ENCODE measurements at regions not wholly inside any gene's neighbourhood (a gene's known extent, or its start where the extent isn't known, plus 50 kb on each side); places are given as distances from the start of the nearest gene placed in this dataset.
"Not testable (repeated sequence)": the region's sequence is repeated elsewhere in the genome, so short reads cannot be mapped to it uniquely, and the experiment has no call there.

DNA sequence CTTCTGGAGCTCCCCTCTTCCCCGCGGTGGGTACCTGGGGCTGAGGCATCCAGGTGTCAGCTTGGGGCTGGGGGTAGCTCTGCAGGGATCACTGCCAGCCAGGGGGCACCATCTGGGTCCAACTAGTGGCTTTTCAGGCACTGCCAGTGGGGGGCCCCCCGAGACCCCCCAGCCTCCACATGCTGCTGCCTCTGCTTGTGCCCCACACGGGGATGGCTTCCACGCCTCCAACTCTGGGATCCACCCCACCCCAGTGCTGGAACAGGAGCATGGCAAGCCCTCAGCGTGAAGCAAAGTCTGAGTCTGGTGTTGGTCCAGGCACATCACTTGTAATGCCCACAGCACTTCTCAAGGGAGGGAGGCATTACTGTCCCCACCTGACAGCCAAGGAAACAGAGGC, 260.5 kb upstream of the MVB12B start:
- Mint-ChIP-seq H3K4me3 (no peak overlapping the region), H3K36me3 (ENCODE audit: low read depth) (no peaks in the 10 kb centered on the region), H3K27ac (no peak overlapping the region), H3K27me3 (peaks cover 9% of the 10 kb centered on the region), H3K9me3 (no peaks in the 10 kb centered on the region), H3K4me1 (no peaks in the 10 kb centered on the region)
- ATAC-seq (replicated peaks) = no peak

- no peaks in the 10 kb centered on the region for H3K4me1 Mint-ChIP-seq
- H3K4me3 Mint-ChIP-seq = no peak overlapping the region
- no peak overlapping the region for H3K27ac Mint-ChIP-seq
- no peak for ATAC-seq (replicated peaks)
- peaks cover 16% of the 10 kb centered on the region for H3K27me3 Mint-ChIP-seq
- H3K36me3 Mint-ChIP-seq (ENCODE audit: low read depth) = no peaks in the 10 kb centered on the region
- no peaks in the 10 kb centered on the region for H3K9me3 Mint-ChIP-seq
Measured at GRCh38 chr9:126067031-126067734, 259.4 kb upstream of the MVB12B start.

DNA sequence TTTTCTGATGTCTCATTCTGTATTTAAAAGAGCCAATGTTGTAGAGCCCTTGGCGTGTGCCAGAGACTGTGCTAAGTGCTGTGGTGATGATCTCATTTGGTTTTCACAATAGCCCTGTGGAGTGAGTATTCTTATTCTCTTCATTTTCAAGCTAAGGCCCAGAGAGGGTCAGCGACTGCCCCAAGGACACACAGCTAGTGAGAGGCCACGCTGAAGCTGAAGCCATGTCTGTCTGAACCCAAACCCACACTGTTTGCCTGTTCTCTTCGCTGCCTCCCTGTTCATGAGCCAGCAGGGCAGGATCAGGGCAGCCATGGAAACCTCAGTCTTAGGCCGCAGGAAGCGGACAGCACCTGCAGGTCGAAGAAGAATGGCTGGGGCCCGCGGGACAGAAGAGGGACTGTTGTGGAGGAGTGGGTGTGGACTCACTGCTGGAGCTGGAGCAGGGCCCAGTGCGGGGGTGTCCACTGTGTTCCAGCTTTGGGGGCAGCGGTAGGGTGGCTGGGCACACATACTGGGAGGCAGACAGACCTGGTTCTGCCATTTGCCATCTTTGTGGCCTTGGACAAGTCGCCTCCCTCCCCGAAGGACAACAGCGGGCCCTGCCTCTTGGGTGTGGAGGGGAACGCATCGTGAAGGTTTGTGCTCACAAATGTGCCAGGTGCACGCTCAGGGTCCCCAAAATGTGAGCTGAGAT, 257.9 kb upstream of the MVB12B start:
- Mint-ChIP-seq H3K27ac (no peak overlapping the region), H3K9me3 (no peaks in the 10 kb centered on the region), H3K27me3 (peaks cover 20% of the 10 kb centered on the region), H3K4me1 (no peaks in the 10 kb centered on the region), H3K4me3 (no peak overlapping the region), H3K36me3 (ENCODE audit: low read depth) (no peaks in the 10 kb centered on the region)
- no peak for ATAC-seq (replicated peaks)

DNA sequence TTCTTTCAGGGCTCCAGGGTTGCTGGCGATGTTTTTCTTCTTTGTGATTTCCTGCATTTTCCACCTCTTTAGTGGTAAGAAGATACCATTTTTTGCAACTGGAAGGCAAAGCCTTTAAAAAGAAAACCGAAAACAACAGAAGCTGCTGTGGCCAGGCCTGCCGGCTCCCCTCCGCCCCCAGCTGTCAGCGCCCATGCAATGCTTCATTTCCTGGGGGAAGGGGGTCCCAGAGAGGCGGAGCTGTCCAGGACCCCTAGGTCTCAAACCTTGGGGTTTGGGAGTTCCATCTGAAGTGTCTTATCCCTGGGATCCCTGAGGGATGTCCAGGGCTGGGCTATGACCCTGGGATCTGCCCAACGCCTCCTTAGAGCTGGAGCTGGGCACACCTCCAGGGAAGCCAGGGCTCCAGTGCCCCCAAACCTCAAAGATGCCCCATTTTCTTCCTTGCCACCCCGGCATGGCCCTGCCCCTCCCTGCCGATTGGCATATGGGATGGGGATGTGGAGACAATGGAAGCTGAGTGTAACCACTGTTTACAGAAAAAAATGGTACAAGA, 257.2 kb upstream of the MVB12B start:
- H3K27me3 Mint-ChIP-seq = peaks cover 20% of the 10 kb centered on the region
- H3K4me1 Mint-ChIP-seq = no peaks in the 10 kb centered on the region
- ATAC-seq (replicated peaks) = no peak

GRCh38 chr9:126070058-126070655, 256.5 kb upstream of the MVB12B start:
- no peak overlapping the region for H3K27ac Mint-ChIP-seq
- H3K36me3 Mint-ChIP-seq (ENCODE audit: low read depth) = no peaks in the 10 kb centered on the region
- H3K4me1 Mint-ChIP-seq = no peaks in the 10 kb centered on the region
- ATAC-seq (replicated peaks) = no peak
- peaks cover 20% of the 10 kb centered on the region for H3K27me3 Mint-ChIP-seq
- H3K9me3 Mint-ChIP-seq = no peaks in the 10 kb centered on the region
- no peak overlapping the region for H3K4me3 Mint-ChIP-seq

More for the DNA sequence above, 257.2 kb upstream of the MVB12B start:
- Mint-ChIP-seq H3K27ac (no peak overlapping the region), H3K36me3 (ENCODE audit: low read depth) (no peaks in the 10 kb centered on the region), H3K4me3 (no peak overlapping the region), H3K9me3 (no peaks in the 10 kb centered on the region)

- Mint-ChIP-seq H3K36me3 (ENCODE audit: low read depth) (no peaks in the 10 kb centered on the region), H3K27ac (no peak overlapping the region)
- ATAC-seq (replicated peaks) = no peak
Measured at GRCh38 chr9:126071076-126071750, 255.4 kb upstream of the MVB12B start.

DNA sequence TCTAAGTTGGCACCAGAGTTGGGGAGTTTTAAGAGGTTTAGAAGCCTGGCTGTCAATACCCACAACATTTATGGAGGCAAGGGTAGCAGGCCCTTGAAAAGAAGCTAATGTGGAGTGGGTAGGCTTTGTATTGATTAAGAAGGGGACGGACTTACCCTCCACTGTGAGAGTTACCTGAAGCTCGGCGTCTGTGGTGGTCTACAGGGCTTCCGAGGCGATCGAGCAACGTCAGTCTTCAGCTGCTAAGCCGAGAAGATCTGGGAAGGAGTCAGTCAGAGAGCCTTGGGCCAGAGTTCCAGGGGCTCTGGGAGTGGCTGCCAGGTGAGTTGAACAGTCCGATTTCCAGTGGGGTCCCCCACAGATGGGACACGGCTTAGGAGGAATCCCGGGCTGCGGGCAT, 249.0 kb upstream of the MVB12B start:
- not testable (repeated sequence) for H3K27ac Mint-ChIP-seq; H3K36me3 Mint-ChIP-seq (ENCODE audit: low read depth); H3K4me1 Mint-ChIP-seq; H3K4me3 Mint-ChIP-seq; H3K9me3 Mint-ChIP-seq; ATAC-seq (replicated peaks)
- peaks cover 28% of the 10 kb centered on the region for H3K27me3 Mint-ChIP-seq

More at GRCh38 chr9:126071076-126071750, 255.4 kb upstream of the MVB12B start:
- no peaks in the 10 kb centered on the region for H3K4me1 Mint-ChIP-seq
- no peaks in the 10 kb centered on the region for H3K9me3 Mint-ChIP-seq
- peaks cover 15% of the 10 kb centered on the region for H3K27me3 Mint-ChIP-seq
- no peak overlapping the region for H3K4me3 Mint-ChIP-seq

GRCh38 chr9:126080641-126081040, 246.0 kb upstream of the MVB12B start:
- H3K9me3 Mint-ChIP-seq = no peaks in the 10 kb centered on the region
- H3K4me3 Mint-ChIP-seq = no peak overlapping the region
- no peaks in the 10 kb centered on the region for H3K4me1 Mint-ChIP-seq
- H3K27ac Mint-ChIP-seq = no peak overlapping the region
- no peaks in the 10 kb centered on the region for H3K36me3 Mint-ChIP-seq (ENCODE audit: low read depth)
- H3K27me3 Mint-ChIP-seq = peaks cover 31% of the 10 kb centered on the region
- no peak for ATAC-seq (replicated peaks)

- Mint-ChIP-seq H3K27me3 (peaks cover 36% of the 10 kb centered on the region), H3K9me3 (no peaks in the 10 kb centered on the region), H3K27ac (no peak overlapping the region), H3K36me3 (ENCODE audit: low read depth) (no peaks in the 10 kb centered on the region), H3K4me3 (no peak overlapping the region), H3K4me1 (no peaks in the 10 kb centered on the region)
- no peak for ATAC-seq (replicated peaks)
Measured at GRCh38 chr9:126081746-126082145, 244.9 kb upstream of the MVB12B start.

DNA sequence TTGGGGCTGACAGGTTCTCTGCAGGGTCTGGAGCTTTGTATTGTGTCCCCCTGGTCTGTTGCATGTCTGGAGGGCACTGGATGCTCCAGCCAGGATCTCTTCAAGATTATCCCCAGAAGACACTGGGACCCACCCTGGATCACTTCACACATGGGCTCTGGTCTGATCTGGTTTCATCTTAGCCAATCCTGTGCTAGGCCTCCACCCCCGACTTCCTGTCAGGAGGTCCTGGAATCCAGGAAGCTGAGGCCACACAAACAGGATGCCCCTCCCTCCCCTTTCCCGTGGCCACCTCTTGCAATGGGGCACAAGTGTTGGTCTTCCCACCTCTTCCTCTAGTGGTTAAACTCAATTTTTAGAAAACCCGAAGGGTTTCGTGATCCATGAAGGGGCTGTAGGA, 242.6 kb upstream of the MVB12B start:
- Mint-ChIP-seq H3K27ac (no peak overlapping the region), H3K4me3 (no peak overlapping the region), H3K9me3 (no peaks in the 10 kb centered on the region), H3K36me3 (ENCODE audit: low read depth) (no peaks in the 10 kb centered on the region), H3K4me1 (no peaks in the 10 kb centered on the region), H3K27me3 (peaks cover 25% of the 10 kb centered on the region)
- no peak for ATAC-seq (replicated peaks)

DNA sequence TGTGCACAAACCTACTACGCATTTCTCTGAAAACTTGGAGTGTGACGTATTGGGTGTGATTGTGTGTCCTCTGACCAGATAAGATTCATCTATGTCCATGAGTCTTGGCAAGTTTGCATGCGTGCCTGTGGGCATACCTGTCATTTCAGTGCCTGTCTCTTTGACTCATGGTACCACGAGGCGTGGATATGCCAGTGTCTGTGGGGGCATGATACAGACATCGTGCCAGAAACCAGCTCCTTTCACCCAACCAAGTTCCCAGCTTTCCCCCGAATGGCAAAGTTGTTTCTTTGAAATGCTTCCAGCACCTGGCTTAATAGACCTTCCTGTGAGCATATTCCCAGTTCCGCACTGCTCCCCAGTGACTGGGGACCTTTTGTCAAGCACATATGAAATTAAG, 241.9 kb upstream of the MVB12B start:
- Mint-ChIP-seq H3K4me3 (no peak overlapping the region), H3K36me3 (ENCODE audit: low read depth) (no peaks in the 10 kb centered on the region), H3K27me3 (peaks cover 18% of the 10 kb centered on the region), H3K4me1 (no peaks in the 10 kb centered on the region), H3K27ac (no peak overlapping the region), H3K9me3 (no peaks in the 10 kb centered on the region)
- peak; percentile 26 for ATAC-seq (replicated peaks)

GRCh38 chr9:126085170-126085569, 241.5 kb upstream of the MVB12B start:
- Mint-ChIP-seq H3K36me3 (ENCODE audit: low read depth) (no peaks in the 10 kb centered on the region), H3K27ac (no peak overlapping the region), H3K9me3 (no peaks in the 10 kb centered on the region), H3K4me1 (no peaks in the 10 kb centered on the region), H3K27me3 (peaks cover 13% of the 10 kb centered on the region), H3K4me3 (no peak overlapping the region)
- ATAC-seq (replicated peaks) = no peak

DNA sequence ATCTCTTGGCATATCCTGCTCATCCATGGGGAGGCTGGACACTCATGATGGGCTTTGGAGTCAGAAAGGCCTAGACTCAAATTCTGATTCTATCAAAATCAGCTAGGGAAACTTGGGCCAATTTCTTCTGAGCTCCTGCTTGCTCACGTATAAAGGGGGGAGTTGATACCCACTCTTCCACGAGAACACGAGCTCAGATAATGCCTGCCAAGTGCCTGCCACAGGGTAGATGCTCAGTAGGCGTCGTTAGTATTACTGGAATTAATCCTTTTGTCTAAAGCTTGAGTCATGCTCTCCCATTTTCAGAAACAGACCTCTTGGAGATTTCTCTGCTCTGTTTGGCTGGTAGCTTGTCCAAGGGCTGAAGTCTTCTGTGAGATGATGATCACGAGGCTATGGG, 238.3 kb upstream of the MVB12B start:
- Mint-ChIP-seq H3K4me3 (no peak overlapping the region), H3K36me3 (ENCODE audit: low read depth) (no peaks in the 10 kb centered on the region), H3K4me1 (no peaks in the 10 kb centered on the region), H3K27me3 (peaks cover 19% of the 10 kb centered on the region), H3K9me3 (no peaks in the 10 kb centered on the region), H3K27ac (no peak overlapping the region)
- ATAC-seq (replicated peaks) = no peak

- no peak overlapping the region for H3K4me3 Mint-ChIP-seq
- no peaks in the 10 kb centered on the region for H3K36me3 Mint-ChIP-seq (ENCODE audit: low read depth)
- no peaks in the 10 kb centered on the region for H3K4me1 Mint-ChIP-seq
- peaks cover 19% of the 10 kb centered on the region for H3K27me3 Mint-ChIP-seq
- H3K27ac Mint-ChIP-seq = no peak overlapping the region
- H3K9me3 Mint-ChIP-seq = no peaks in the 10 kb centered on the region
- no peak for ATAC-seq (replicated peaks)
Measured at GRCh38 chr9:126089789-126090188, 236.8 kb upstream of the MVB12B start.
